GM21381 (cell line): ENCODE measurements at regions not wholly inside any gene's neighbourhood (a gene's known extent, or its start where the extent isn't known, plus 50 kb on each side); places are given as distances from the start of the nearest gene placed in this dataset.

Experiments
- ATAC-seq: cut with Tn5 transposase; IDR thresholded peaks from one replicate; pipeline ENCODE4 v1.9.1; 2021; ENCODE audit warnings: mild to moderate bottlenecking, moderate library complexity; ENCODE audit not compliant: unreplicated experiment

- ATAC-seq, result no peak
These were observed 609.2 kb downstream of the INSC start for GRCh38 chr11:15723966-15724365.

GRCh38 chr11:15724601-15725000 is 609.9 kb downstream of the INSC start:
- no peak for ATAC-seq

GRCh38 chr11:15725246-15725645 is 610.5 kb downstream of the INSC start:
- no peak for ATAC-seq

- no peak for ATAC-seq
These were observed 611.6 kb downstream of the INSC start for GRCh38 chr11:15726221-15726746.

- ATAC-seq, result no peak
These were observed 612.3 kb downstream of the INSC start for GRCh38 chr11:15726893-15727519.

GRCh38 chr11:15727520-15727914 is 612.8 kb downstream of the INSC start:
- no peak for ATAC-seq

- ATAC-seq, result no peak
These were observed 613.5 kb downstream of the INSC start for GRCh38 chr11:15728207-15728606.

- ATAC-seq, result no peak
These were observed 615.7 kb downstream of the INSC start for GRCh38 chr11:15730263-15730994.

- no peak for ATAC-seq
These were observed 616.3 kb downstream of the INSC start for GRCh38 chr11:15730995-15731385.

GRCh38 chr11:15735706-15736105 is 620.6 kb downstream of the SOX6 start:
- no peak for ATAC-seq

GRCh38 chr11:15737320-15737719 is 619.0 kb downstream of the SOX6 start:
- no peak for ATAC-seq

- no peak for ATAC-seq
These were observed 617.4 kb downstream of the SOX6 start for GRCh38 chr11:15738931-15739330.

GRCh38 chr11:15742626-15743519 is 613.5 kb downstream of the SOX6 start:
- no peak for ATAC-seq

- ATAC-seq, result no peak
These were observed 611.7 kb downstream of the SOX6 start for GRCh38 chr11:15744693-15745092.

GRCh38 chr11:15745266-15745665 is 611.1 kb downstream of the SOX6 start:
- no peak for ATAC-seq

- no peak for ATAC-seq
These were observed 608.7 kb downstream of the SOX6 start for GRCh38 chr11:15747671-15748070.

- ATAC-seq, result no peak
These were observed 608.2 kb downstream of the SOX6 start for GRCh38 chr11:15748132-15748531.

- ATAC-seq, result no peak
These were observed 607.6 kb downstream of the SOX6 start for GRCh38 chr11:15748741-15749140.

GRCh38 chr11:15750535-15751308 is 605.6 kb downstream of the SOX6 start:
- no peak for ATAC-seq

GRCh38 chr11:15754221-15754620 is 602.1 kb downstream of the SOX6 start:
- ATAC-seq, result no peak
